Calu3 (cell line): ENCODE measurements at regions not wholly inside any gene's neighbourhood (a gene's known extent, or its start where the extent isn't known, plus 50 kb on each side); places are given as distances from the start of the nearest gene placed in this dataset.

ENCODE experiments used
- BruUV-seq: library from RNA; stranded (reverse); fragments of 400-500 nt; replicated peaks from 2 replicates; lab custom pipeline; 2021; lab: Mats Ljungman, UMichigan
- CTCF ChIA-PET: fragments of 300-600 bp; sonication (Branson Sonifier 250); formaldehyde crosslinking; loops from one replicate; lab custom pipeline; 2022; ENCODE audit warnings: antibody characterized with exemption; lab: Charles Lee
- DNase-seq: peaks from one replicate; pipeline ENCODE4 v3.0.0; 2022
- H3K27ac Mint-ChIP-seq: one replicate; pipeline ENCODE4 v1.8.0; 2022; ENCODE audit warnings: mixed read lengths; ENCODE audit not compliant: unreplicated experiment
- H3K27me3 Mint-ChIP-seq: one replicate; pipeline ENCODE4 v1.8.0; 2022; ENCODE audit warnings: mixed read lengths; ENCODE audit not compliant: unreplicated experiment
- H3K36me3 Mint-ChIP-seq: one replicate; pipeline ENCODE4 v1.8.0; 2022; ENCODE audit warnings: mild to moderate bottlenecking, moderate library complexity, mixed read lengths; ENCODE audit not compliant: insufficient read depth, unreplicated experiment
- H3K4me1 Mint-ChIP-seq: one replicate; pipeline ENCODE4 v1.8.0; 2022; ENCODE audit warnings: mild to moderate bottlenecking, low read depth, mixed read lengths; ENCODE audit not compliant: unreplicated experiment
- H3K4me3 Mint-ChIP-seq: one replicate; pipeline ENCODE4 v1.8.0; 2022; ENCODE audit warnings: mild to moderate bottlenecking, low read depth, moderate library complexity, mixed read lengths; ENCODE audit not compliant: unreplicated experiment
- H3K9me3 Mint-ChIP-seq: one replicate; pipeline ENCODE4 v1.8.0; 2022; ENCODE audit warnings: low read depth, mixed read lengths; ENCODE audit not compliant: unreplicated experiment
- intact Hi-C: fragments of 100-400 bp; cut with micrococcal nuclease; formaldehyde crosslinking; loops from one replicate; pipeline ENCODE4 v1.10.0; 2022; ENCODE audit not compliant: unreplicated experiment
- TF ChIP-seq, protein P1 (sequence below): fragments of 200-600 bp; IDR thresholded peaks from one replicate; pipeline ENCODE4 v1.8.0; 2022; ENCODE audit warnings: antibody characterized with exemption; ENCODE audit not compliant: unreplicated experiment

DNA sequence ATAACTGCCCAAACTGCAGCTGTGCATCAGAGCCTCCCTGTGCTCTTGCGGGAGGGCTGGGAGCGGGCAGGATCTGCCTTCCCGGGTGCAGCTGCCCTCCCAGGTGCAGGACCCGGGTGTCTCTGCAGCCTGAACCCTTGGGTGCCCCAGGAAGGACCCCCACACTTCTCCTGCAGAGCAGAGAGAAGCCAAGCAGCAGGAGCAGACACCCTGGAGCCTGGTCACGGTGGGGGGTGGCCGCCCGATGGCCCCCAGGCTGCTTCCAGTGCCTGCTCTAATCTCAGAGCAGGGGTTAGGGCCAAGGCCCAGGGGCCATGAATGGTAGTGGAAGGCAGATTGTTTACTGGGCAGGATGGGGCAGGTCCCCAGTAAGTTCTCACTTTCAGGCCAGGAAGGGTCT, 83.0 kb downstream of the RHOU start:
- Mint-ChIP-seq H3K36me3 (no peaks in the 10 kb centered on the region), H3K27ac (no peak overlapping the region), H3K4me3 (no peak overlapping the region), H3K4me1 (no peaks in the 10 kb centered on the region), H3K9me3 (peaks cover 2% of the 10 kb centered on the region), H3K27me3 (no peaks in the 10 kb centered on the region)
- no TSS peak for BruUV-seq
- CTCF ChIA-PET, result no interaction called here
- no peak for DNase-seq
- TF ChIP-seq, protein P1, sequence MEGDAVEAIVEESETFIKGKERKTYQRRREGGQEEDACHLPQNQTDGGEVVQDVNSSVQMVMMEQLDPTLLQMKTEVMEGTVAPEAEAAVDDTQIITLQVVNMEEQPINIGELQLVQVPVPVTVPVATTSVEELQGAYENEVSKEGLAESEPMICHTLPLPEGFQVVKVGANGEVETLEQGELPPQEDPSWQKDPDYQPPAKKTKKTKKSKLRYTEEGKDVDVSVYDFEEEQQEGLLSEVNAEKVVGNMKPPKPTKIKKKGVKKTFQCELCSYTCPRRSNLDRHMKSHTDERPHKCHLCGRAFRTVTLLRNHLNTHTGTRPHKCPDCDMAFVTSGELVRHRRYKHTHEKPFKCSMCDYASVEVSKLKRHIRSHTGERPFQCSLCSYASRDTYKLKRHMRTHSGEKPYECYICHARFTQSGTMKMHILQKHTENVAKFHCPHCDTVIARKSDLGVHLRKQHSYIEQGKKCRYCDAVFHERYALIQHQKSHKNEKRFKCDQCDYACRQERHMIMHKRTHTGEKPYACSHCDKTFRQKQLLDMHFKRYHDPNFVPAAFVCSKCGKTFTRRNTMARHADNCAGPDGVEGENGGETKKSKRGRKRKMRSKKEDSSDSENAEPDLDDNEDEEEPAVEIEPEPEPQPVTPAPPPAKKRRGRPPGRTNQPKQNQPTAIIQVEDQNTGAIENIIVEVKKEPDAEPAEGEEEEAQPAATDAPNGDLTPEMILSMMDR, result no peak
- intact Hi-C loops, result no loop called here

DNA sequence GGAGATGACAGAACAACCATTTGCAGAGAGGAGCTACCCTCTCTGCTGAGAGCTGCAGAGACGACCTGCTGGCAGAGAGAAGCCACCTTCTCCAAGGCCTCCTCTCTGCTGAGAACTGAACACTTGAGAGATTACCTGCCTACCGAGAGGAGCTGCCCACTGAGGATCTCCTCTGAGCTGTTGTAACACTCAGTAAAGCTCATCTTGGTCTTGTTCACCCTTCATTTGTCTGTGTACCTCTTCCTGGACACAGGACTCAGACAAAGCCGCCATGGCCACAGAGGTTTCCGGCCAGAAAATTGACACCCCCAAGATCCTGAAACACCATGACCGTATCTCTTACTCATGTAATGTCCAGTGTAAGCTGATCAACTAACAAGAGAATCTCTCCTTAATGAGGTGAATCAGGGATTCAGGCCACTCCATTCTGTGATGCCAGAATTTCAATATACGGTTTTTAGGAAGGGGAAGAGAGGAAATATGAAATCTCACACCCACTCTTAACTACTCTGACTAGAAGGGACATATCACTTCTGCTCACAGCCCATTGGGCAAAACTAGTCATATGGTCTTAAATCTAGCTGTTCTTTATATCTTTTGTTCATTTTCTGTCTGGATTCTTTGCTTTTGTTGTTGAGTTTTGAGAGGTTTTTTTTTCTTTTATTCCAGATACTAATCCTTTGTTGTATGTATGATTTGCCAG, 83.8 kb downstream of the RHOU start:
- H3K36me3 Mint-ChIP-seq, result no peaks in the 10 kb centered on the region
- no peak for DNase-seq
- TF ChIP-seq, protein P1, result no peak
- CTCF ChIA-PET, result no interaction called here
- peaks cover 2% of the 10 kb centered on the region for H3K9me3 Mint-ChIP-seq
- BruUV-seq, result no TSS peak
- no peaks in the 10 kb centered on the region for H3K27me3 Mint-ChIP-seq
- H3K27ac Mint-ChIP-seq, result no peak overlapping the region
- H3K4me3 Mint-ChIP-seq, result no peak overlapping the region
- intact Hi-C loops, result no loop called here
- H3K4me1 Mint-ChIP-seq, result no peaks in the 10 kb centered on the region

DNA sequence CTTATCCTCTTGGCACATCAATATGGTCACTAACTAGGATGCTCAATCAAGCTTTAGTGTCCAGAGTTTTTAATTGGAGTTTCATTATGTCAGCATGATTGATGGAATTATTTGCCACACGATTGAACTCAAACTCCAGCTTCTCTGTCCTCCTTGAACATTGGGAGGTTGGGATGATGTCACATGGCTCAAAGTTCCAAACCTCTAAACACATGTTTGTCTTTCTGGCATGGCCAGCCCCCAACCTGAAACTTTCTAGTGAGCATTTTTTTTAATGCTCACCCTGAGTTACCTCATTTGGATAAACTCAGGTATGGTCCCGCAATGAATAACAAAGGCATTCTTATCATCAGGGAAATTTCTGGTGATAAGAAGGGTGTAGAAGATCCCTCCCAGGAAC, 86.0 kb downstream of the RHOU start:
- H3K9me3 Mint-ChIP-seq, result peaks cover 2% of the 10 kb centered on the region
- intact Hi-C loops, result no loop called here
- H3K4me1 Mint-ChIP-seq, result peaks cover 13% of the 10 kb centered on the region
- CTCF ChIA-PET, result no interaction called here
- BruUV-seq, result no TSS peak
- no peak overlapping the region for H3K27ac Mint-ChIP-seq
- H3K36me3 Mint-ChIP-seq, result no peaks in the 10 kb centered on the region
- no peaks in the 10 kb centered on the region for H3K27me3 Mint-ChIP-seq
- H3K4me3 Mint-ChIP-seq, result no peak overlapping the region
- TF ChIP-seq, protein P1, result no peak
- no peak for DNase-seq

DNA sequence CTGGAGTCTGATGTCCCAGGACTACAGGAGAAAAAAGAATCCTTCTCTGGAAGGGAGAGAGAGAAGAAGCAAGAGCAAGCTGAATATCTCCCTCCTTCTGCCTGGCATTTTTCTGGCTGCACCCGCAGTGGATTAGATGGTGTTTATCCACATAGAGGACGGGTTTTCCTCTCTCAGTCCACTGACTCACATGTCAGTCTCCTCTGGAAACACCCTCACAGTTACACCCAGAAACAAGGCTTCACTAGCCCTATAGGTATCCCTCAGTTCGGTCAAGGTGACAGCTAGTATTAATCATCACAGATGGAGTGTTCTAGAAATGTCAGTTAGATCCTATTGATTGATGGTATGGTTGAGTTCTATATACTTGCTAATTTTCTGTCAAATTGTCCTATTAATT, 87.9 kb downstream of the RHOU start:
- intact Hi-C loops, result no loop called here
- Mint-ChIP-seq H3K27me3 (no peaks in the 10 kb centered on the region), H3K4me3 (no peak overlapping the region), H3K36me3 (no peaks in the 10 kb centered on the region), H3K9me3 (no peaks in the 10 kb centered on the region), H3K27ac (no peak overlapping the region), H3K4me1 (peaks cover 22% of the 10 kb centered on the region)
- TF ChIP-seq, protein P1, result no peak
- CTCF ChIA-PET, result interaction anchor here (0.9 kb wide), 1 partner anchor 15 kb away, joined by 3 read pairs; no protein-coding TSS in a partner anchor
- BruUV-seq, result no TSS peak
- no peak for DNase-seq
